Liver (tissue), 3 donors: ENCODE measurements at regions not wholly inside any gene's neighbourhood (a gene's known extent, or its start where the extent isn't known, plus 50 kb on each side); places are given as distances from the start of the nearest gene placed in this dataset.

Experiments
- ATF3 ChIP-seq: IDR thresholded peaks from 2 replicates; pipeline ENCODE4 v1.6.1; 2016; ENCODE audit warnings: antibody characterized with exemption
- CTCF ChIP-seq: fragments of 150-350 bp; IDR thresholded peaks from 2 replicates; pipeline ENCODE4 v1.5.1; 2017; ENCODE audit warnings: improper control_type of control experiment, low read depth, low read length; ENCODE audit not compliant: missing input control
- EGR1 ChIP-seq, 2 donors: IDR thresholded peaks; 2 replicates each; pipeline ENCODE4 v1.6.1; 2016 to 2018; ENCODE audit warnings: antibody characterized with exemption in 2 of 2, low read depth in 2 of 2
- FOXA1 ChIP-seq: IDR thresholded peaks from 2 replicates; pipeline ENCODE4 v1.6.1; 2016; ENCODE audit warnings: antibody characterized with exemption
- GABPA ChIP-seq, 2 donors: IDR thresholded peaks in 1 of 2; conservative IDR thresholded peaks in 1 of 2; 2 replicates each; pipeline ENCODE4 v1.6.1; 2016; ENCODE audit warnings: antibody characterized with exemption in 2 of 2, mild to moderate bottlenecking in 1 of 2, moderate library complexity in 1 of 2
- MAX ChIP-seq: IDR thresholded peaks from 2 replicates; pipeline ENCODE4 v1.6.1; 2016; ENCODE audit warnings: antibody characterized with exemption
- REST ChIP-seq: IDR thresholded peaks from 2 replicates; pipeline ENCODE4 v1.6.1; 2016; ENCODE audit warnings: antibody characterized with exemption, mild to moderate bottlenecking
- RXRA ChIP-seq, 2 donors: IDR thresholded peaks; 2 replicates each; pipeline ENCODE4 v1.6.1; 2017 to 2018; ENCODE audit warnings: antibody characterized with exemption in 2 of 2, mild to moderate bottlenecking in 1 of 2
- SP1 ChIP-seq: IDR thresholded peaks from 2 replicates; pipeline ENCODE4 v1.6.1; 2018; ENCODE audit warnings: antibody characterized with exemption, mild to moderate bottlenecking
- TAF1 ChIP-seq: conservative IDR thresholded peaks from 2 replicates; pipeline ENCODE4 v1.6.1; 2016; ENCODE audit warnings: antibody characterized with exemption, mild to moderate bottlenecking
- YY1 ChIP-seq: IDR thresholded peaks from 2 replicates; pipeline ENCODE4 v1.6.1; 2016; ENCODE audit warnings: antibody characterized with exemption, mild to moderate bottlenecking
- ZBTB33 ChIP-seq: IDR thresholded peaks from 2 replicates; pipeline ENCODE4 v1.6.1; 2016; ENCODE audit warnings: antibody characterized with exemption
- donor health status: healthy.
- donor health status: healthy.

GRCh38 chr5:4698596-4698995 is 441.5 kb upstream of the ADAMTS16 start:
- TF ChIP-seq CTCF (no peak), EGR1 (IDR thresholded peaks at IDR 0.05; ENCODE audit: low read depth in 2 of 2) (no peak), ATF3 (no peak), FOXA1 (no peak), TAF1 (no peak), GABPA (IDR thresholded peaks at IDR 0.05 in 1 of 2, conservative IDR thresholded peaks at IDR 0.05 in 1 of 2) (no peak), RXRA (IDR thresholded peaks at IDR 0.05) (no peak), ZBTB33 (no peak), SP1 (no peak), YY1 (no peak), REST (no peak), MAX (no peak)
